GM12891 (cell line): ENCODE measurements at regions not wholly inside any gene's neighbourhood (a gene's known extent, or its start where the extent isn't known, plus 50 kb on each side); places are given as distances from the start of the nearest gene placed in this dataset.

Experiments
- DNase-seq: peaks from one replicate; pipeline ENCODE4 v3.0.0; 2011; ENCODE audit warnings: low spot score; ENCODE audit not compliant: insufficient read length
- FAIRE-seq: peaks from 2 replicates; lab custom pipeline; 2011; peaks lifted over from hg19 to GRCh38; lab: Jason Lieb, UNC
- PAX5 ChIP-seq: IDR thresholded peaks from 2 replicates; pipeline ENCODE4 v1.6.1; 2011; ENCODE audit warnings: low read length, moderate library complexity, mild to moderate bottlenecking; ENCODE audit not compliant: insufficient read depth, severe bottlenecking
- POLR2A ChIP-seq: IDR thresholded peaks from 2 replicates; pipeline ENCODE4 v1.6.1; 2011; ENCODE audit warnings: low read depth, low read length, control low read depth
- POLR2AphosphoS5 ChIP-seq: IDR thresholded peaks from 2 replicates; pipeline ENCODE4 v1.6.1; 2011; ENCODE audit warnings: low read depth, low read length, control low read depth
- POU2F2 ChIP-seq: IDR thresholded peaks from 2 replicates; pipeline ENCODE4 v1.6.1; 2011; ENCODE audit warnings: low read depth, mild to moderate bottlenecking, control low read depth, low read length, moderate library complexity
- SPI1 ChIP-seq: IDR thresholded peaks from 2 replicates; pipeline ENCODE4 v1.6.1; 2011; ENCODE audit warnings: low read depth, low read length, control low read depth
- TAF1 ChIP-seq: IDR thresholded peaks from 2 replicates; pipeline ENCODE4 v1.6.1; 2011; ENCODE audit warnings: low read depth, low read length, control low read depth

- no peak for TF ChIP-seq TAF1
- TF ChIP-seq SPI1, result no peak
- TF ChIP-seq POLR2A, result no peak
- no peak for TF ChIP-seq POLR2AphosphoS5
- TF ChIP-seq POU2F2, result no peak
- TF ChIP-seq PAX5, result no peak
- no peak for DNase-seq
- no peak for FAIRE-seq
These were observed 137.2 kb downstream of the PFKFB3 start for GRCh38 chr10:6339891-6340290.

- no peak for FAIRE-seq
- TF ChIP-seq POU2F2 (no peak), SPI1 (no peak), POLR2AphosphoS5 (no peak), TAF1 (no peak), PAX5 (no peak), POLR2A (no peak)
- DNase-seq, result no peak
These were observed 139.5 kb downstream of the PFKFB3 start for GRCh38 chr10:6342096-6342685.

DNA sequence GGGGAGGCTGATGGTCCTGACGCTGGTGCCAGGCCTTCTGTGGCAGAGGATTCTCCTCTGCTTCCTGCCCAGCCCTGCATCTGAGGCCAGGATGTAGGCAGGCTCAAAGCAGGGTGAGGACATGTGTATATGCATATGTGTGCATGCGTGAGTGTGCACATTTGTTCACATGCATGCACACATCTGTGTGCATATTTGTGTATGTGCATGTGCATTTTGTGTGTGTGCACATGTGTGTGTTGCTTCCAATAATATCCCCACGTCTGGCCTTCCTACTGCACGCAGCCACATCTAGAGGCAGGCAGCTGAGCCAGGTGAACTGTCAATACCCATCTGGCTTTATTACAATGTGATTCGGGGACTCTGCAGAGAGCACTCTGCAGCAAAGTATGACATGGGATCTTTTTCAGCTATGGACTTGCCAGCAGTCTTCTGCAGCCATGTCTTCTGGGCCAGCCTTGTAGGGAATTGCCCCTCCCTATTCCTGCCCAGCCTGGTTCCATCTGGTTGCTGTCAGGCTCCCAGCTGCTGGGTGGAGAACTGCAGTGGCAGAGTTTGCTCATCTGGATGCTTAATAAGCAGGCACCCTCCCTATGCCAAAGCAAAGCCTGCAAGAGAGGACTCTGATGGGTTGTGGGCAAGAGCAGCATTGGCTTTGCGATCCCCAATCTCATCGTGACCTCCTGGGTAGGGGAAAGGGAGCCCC is 140.7 kb downstream of the PFKFB3 start:
- TF ChIP-seq POU2F2 (no peak), SPI1 (no peak), TAF1 (no peak), POLR2AphosphoS5 (no peak), POLR2A (no peak), PAX5 (no peak)
- FAIRE-seq, result peak; percentile 9

DNA sequence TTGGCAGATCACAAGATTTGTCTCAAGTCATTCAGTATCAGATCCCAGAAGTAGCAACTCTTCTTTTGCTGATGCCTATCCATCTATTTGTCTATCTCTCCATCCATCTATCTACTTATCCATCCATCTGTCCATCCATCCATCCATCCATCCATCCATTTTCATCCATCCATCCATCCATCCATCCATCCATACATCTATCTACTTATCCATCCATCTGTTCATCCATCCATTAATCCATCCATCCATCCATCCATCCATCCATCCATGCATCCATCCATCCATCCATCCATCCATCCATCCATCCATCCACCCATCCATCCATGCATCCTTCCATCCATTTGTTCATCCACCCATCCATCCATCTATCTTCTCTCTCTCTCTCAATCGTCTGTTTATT is 142.7 kb downstream of the PFKFB3 start:
- no peak for TF ChIP-seq POLR2AphosphoS5
- no peak for TF ChIP-seq POU2F2
- no peak for TF ChIP-seq POLR2A
- TF ChIP-seq SPI1, result no peak
- TF ChIP-seq TAF1, result no peak
- no peak for TF ChIP-seq PAX5
- FAIRE-seq (no peak), DNase-seq (no peak)

More for the DNA sequence above, 140.7 kb downstream of the PFKFB3 start:
- no peak for DNase-seq

DNA sequence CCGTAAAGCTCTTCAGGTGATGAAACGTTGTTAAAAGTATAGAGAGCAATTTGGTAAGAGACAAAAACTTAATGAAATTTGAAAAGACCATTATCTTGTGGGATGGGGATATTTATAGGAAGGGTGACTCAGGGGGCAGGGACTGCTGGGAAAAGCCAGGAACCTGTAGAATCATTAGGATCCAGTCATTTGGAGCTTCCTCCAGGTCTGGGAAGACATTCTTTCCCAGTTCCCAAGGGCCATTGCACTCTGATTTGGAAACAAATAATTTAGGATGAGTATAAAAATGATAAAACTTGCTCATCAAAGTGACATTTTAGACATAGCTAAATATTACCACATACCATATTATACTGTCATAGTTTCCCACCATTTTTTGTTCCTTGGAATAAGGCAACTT is 143.9 kb downstream of the PFKFB3 start:
- TF ChIP-seq POLR2AphosphoS5, result no peak
- no peak for TF ChIP-seq POU2F2
- no peak for TF ChIP-seq TAF1
- no peak for TF ChIP-seq POLR2A
- no peak for TF ChIP-seq SPI1
- no peak for TF ChIP-seq PAX5
- no peak for FAIRE-seq
- DNase-seq, result no peak

DNA sequence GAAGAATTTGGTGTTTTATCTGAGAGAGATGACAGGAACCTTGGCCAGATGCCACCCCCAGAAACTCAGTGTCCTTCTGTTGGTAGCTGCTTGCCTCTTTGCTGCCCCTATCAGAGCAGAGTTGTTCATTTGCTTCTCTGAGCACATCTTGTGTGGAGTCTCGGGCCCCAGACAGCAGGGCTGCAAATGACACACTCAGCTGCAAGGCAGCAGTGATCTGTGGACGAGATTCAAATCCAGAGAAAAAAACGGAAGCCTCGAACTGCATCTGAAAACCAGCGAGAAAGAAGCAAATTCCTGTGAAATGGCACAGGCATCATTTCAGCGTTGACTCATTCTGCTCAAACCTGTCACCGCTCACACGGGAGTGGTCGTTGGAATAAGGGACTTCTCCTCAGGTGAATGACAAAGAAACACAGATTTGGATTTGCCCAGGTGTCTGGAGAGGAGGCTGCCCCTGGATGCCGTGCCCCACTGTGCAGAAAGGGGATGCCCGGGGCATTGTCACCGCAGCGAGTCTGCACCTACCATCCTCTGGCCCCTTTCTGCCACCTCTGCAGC is 144.7 kb downstream of the PFKFB3 start:
- TF ChIP-seq POLR2A (no peak), POU2F2 (no peak), PAX5 (no peak), POLR2AphosphoS5 (no peak), TAF1 (no peak), SPI1 (no peak)
- no peak for DNase-seq
- FAIRE-seq, result no peak

GRCh38 chr10:6348096-6348874 is 145.6 kb downstream of the PFKFB3 start:
- DNase-seq (peak; percentile 47), FAIRE-seq (peak; percentile 98)
- TF ChIP-seq SPI1 (peak; percentile 63), POLR2AphosphoS5 (no peak), POU2F2 (peak; percentile 99), PAX5 (peak; percentile 78), TAF1 (no peak), POLR2A (no peak)

GRCh38 chr10:6349846-6350535 is 147.3 kb downstream of the PFKFB3 start:
- no peak for DNase-seq
- TF ChIP-seq POLR2A (no peak), POU2F2 (no peak), PAX5 (no peak), TAF1 (no peak), POLR2AphosphoS5 (no peak), SPI1 (no peak)
- FAIRE-seq, result peak; percentile 43
